B cell (primary cell): ENCODE measurements at regions not wholly inside any gene's neighbourhood (a gene's known extent, or its start where the extent isn't known, plus 50 kb on each side); places are given as distances from the start of the nearest gene placed in this dataset.

Experiments used
- ATAC-seq: fragments of 200-7000 bp; cut with Tn5 transposase; one replicate; pipeline ENCODE4 v1.10.0; 2021; ENCODE audit warnings: low read depth, mild to moderate bottlenecking, moderate number of reproducible peaks, moderate library complexity
- CTCF ChIA-PET: fragments of 350-600 bp; sonication (Branson Sonifier 250); formaldehyde crosslinking; loops from one replicate; lab custom pipeline; 2021; ENCODE audit warnings: antibody characterized with exemption, inconsistent platforms; lab: Charles Lee
- POLR2A ChIA-PET: fragments of 350-600 bp; sonication (Branson Sonifier 250); formaldehyde crosslinking; loops from one replicate; lab custom pipeline; 2021; ENCODE audit warnings: antibody characterized with exemption; lab: Charles Lee
- DNase-seq: peaks from one replicate; pipeline ENCODE4 v3.0.0; 2013
- H2AFZ ChIP-seq: 2 replicates; pipeline ENCODE4 v1.6.1; 2012; ENCODE audit warnings: mild to moderate bottlenecking, low read depth, low read length; ENCODE audit not compliant: insufficient read depth, poor library complexity, severe bottlenecking
- H3K27ac ChIP-seq, 2 donors: 1 replicate in 1 of 2; 2 replicates in 1 of 2; pipeline ENCODE4 v1.5.1; 2012 to 2013; ENCODE audit warnings: low read length in 2 of 2, mild to moderate bottlenecking in 2 of 2, moderate library complexity in 1 of 2
- H3K27me3 ChIP-seq, 4 experiments: fragments of 200-600 bp in 1 of 4; sonication (generic) in 1 of 4; replicated peaks in 1 of 4; 1 replicate in 2 of 4; 2 replicates in 2 of 4; pipeline versions ENCODE4 v1.6.1 to v1.7.0; 2013 to 2016; ENCODE audit warnings: low read length in 3 of 4, mild to moderate bottlenecking in 2 of 4, mixed read lengths in 1 of 4, moderate library complexity in 1 of 4; ENCODE audit not compliant: insufficient read depth in 4 of 4, control insufficient read depth in 3 of 4; ENCODE audit errors: control extremely low read depth in 1 of 4
- H3K36me3 ChIP-seq, 2 experiments: replicated peaks in 1 of 2; 1 replicate in 1 of 2; 2 replicates in 1 of 2; pipeline versions ENCODE4 v1.6.1 to v1.7.1; 2013; ENCODE audit warnings: low read length in 1 of 2; ENCODE audit not compliant: insufficient read depth in 2 of 2, control insufficient read depth in 1 of 2; ENCODE audit errors: control extremely low read depth in 1 of 2, extremely low read depth in 1 of 2
- H3K4me1 ChIP-seq, 2 donors: fragments of 200-600 bp in 1 of 2; sonication (generic) in 1 of 2; 1 replicate in 1 of 2; 2 replicates in 1 of 2; pipeline versions ENCODE4 v1.5.1 to v1.6.1; 2013 to 2017; ENCODE audit warnings: low read length in 2 of 2; ENCODE audit not compliant: control insufficient read depth in 2 of 2, insufficient read depth in 2 of 2
- H3K4me2 ChIP-seq: replicated peaks from 2 replicates; pipeline ENCODE3; 2012; ENCODE audit warnings: mild to moderate bottlenecking, low read depth, low read length; ENCODE audit not compliant: poor library complexity, severe bottlenecking
- H3K4me3 ChIP-seq, 5 experiments: fragments of 200-600 bp in 1 of 5; sonication (generic) in 1 of 5; 1 replicate in 3 of 5; 2 replicates in 2 of 5; pipeline versions ENCODE4 v1.5.1 to v1.7.0; 2011 to 2016; ENCODE audit warnings: low read length in 4 of 5, mild to moderate bottlenecking in 4 of 5, low read depth in 2 of 5, control low read depth in 1 of 5, moderate library complexity in 1 of 5; ENCODE audit not compliant: insufficient read depth in 1 of 5; ENCODE audit errors: control extremely low read depth in 1 of 5, extremely low read depth in 1 of 5
- H3K79me2 ChIP-seq: fragments of 200-600 bp; sonication (generic); one replicate; pipeline ENCODE4 v1.6.0; 2016; ENCODE audit warnings: low read length; ENCODE audit not compliant: control insufficient read depth, insufficient read depth
- H3K9ac ChIP-seq: fragments of 200-600 bp; sonication (generic); 2 replicates; pipeline ENCODE4 v1.6.1; 2017; ENCODE audit warnings: mild to moderate bottlenecking, low read length, moderate library complexity
- H3K9me3 ChIP-seq, 3 donors: one replicate each; pipeline versions ENCODE4 v1.6.1 to v1.7.1; 2013; ENCODE audit warnings: low read length in 2 of 3; ENCODE audit not compliant: control insufficient read depth in 2 of 3, insufficient read depth in 1 of 3; ENCODE audit errors: control extremely low read depth in 1 of 3
- H4K20me1 ChIP-seq: 2 replicates; pipeline ENCODE4 v1.6.0; 2012; ENCODE audit warnings: mild to moderate bottlenecking, low read length; ENCODE audit not compliant: insufficient read depth, control insufficient read depth, poor library complexity, severe bottlenecking
- H3K27ac Mint-ChIP-seq: one replicate; pipeline ENCODE4 v1.8.0; 2021; ENCODE audit warnings: mixed read lengths
- H3K27me3 Mint-ChIP-seq: one replicate; pipeline ENCODE4 v1.8.0; 2021; ENCODE audit warnings: mixed read lengths
- H3K4me1 Mint-ChIP-seq: one replicate; pipeline ENCODE4 v1.8.0; 2021; ENCODE audit warnings: mixed read lengths
- H3K4me3 Mint-ChIP-seq: one replicate; pipeline ENCODE4 v1.8.0; 2021; ENCODE audit warnings: mixed read lengths
- H3K9me3 Mint-ChIP-seq: one replicate; pipeline ENCODE4 v1.8.0; 2022; ENCODE audit warnings: mixed read lengths; ENCODE audit not compliant: insufficient read depth
- EZH2 ChIP-seq: IDR thresholded peaks from 2 replicates; pipeline ENCODE4 v1.6.1; 2012; ENCODE audit warnings: borderline replicate concordance, low read depth, mild to moderate bottlenecking, moderate library complexity, low read length; ENCODE audit not compliant: insufficient read depth, poor library complexity, severe bottlenecking
- WGBS: methylation state at CpG from one replicate; pipeline ENCODE4 v1.1.5; 2013; ENCODE audit warnings: missing lambda C conversion rate; ENCODE audit not compliant: insufficient coverage; 5-methylcytosine and 5-hydroxymethylcytosine counted together
- intact Hi-C: fragments of 100-400 bp; cut with micrococcal nuclease; formaldehyde crosslinking; loops from one replicate; pipeline ENCODE4 v1.10.0; 2022
- TF ChIP-seq, protein P1 (sequence below): fragments of 200-600 bp; IDR thresholded peaks from one replicate; pipeline ENCODE4 v1.8.0; 2022; ENCODE audit warnings: antibody characterized with exemption, mild to moderate bottlenecking

DNA sequence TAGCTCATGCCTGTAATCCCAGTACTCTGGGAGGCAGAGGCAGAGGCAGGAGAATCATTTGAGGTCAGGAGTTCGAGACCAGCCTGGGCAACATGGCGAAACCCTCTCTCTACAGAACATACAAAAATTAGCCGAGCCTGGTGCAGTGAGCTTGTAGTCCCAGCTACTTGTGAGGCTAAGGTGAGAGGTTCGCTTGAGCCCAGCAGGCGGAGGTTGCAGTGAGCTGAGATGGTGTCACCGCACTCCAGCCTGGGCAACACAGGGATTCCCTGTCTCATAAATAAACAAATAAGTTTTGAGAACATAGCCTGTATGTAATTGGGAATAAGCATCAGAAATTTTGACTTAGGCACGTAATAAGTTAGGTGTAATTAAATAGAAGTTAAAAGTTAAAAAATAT is 971.7 kb upstream of the COX7C start:
- ChIA-PET POLR2A (no interaction called here), CTCF (no interaction called here)
- no peak for ATAC-seq
- no peaks in the 10 kb centered on the region for H3K79me2 ChIP-seq
- no peak overlapping the region for H3K27ac Mint-ChIP-seq
- no CpG with 5 or more reads among the region's 7 CpGs for WGBS
- no peak overlapping the region for H3K27ac ChIP-seq
- no peaks in the 10 kb centered on the region for H3K27me3 Mint-ChIP-seq
- H3K4me3 ChIP-seq: no peak overlapping the region
- H4K20me1 ChIP-seq: no peaks in the 10 kb centered on the region
- H3K9ac ChIP-seq: no peak overlapping the region
- DNase-seq: no peak
- H3K4me1 ChIP-seq: no peaks in the 10 kb centered on the region
- no peaks in the 10 kb centered on the region for H3K36me3 ChIP-seq
- peaks cover 0 to 5% (median 0%) of the 10 kb centered on the region in 3 donors for H3K9me3 ChIP-seq
- intact Hi-C loops: no loop called here
- no peak overlapping the region for H3K4me3 Mint-ChIP-seq
- H3K4me2 ChIP-seq: no peak overlapping the region
- H2AFZ ChIP-seq: no peak overlapping the region
- H3K9me3 Mint-ChIP-seq: peaks cover 1% of the 10 kb centered on the region
- no peaks in the 10 kb centered on the region for H3K4me1 Mint-ChIP-seq
- H3K27me3 ChIP-seq: no peaks in the 10 kb centered on the region
- TF ChIP-seq, protein P1, sequence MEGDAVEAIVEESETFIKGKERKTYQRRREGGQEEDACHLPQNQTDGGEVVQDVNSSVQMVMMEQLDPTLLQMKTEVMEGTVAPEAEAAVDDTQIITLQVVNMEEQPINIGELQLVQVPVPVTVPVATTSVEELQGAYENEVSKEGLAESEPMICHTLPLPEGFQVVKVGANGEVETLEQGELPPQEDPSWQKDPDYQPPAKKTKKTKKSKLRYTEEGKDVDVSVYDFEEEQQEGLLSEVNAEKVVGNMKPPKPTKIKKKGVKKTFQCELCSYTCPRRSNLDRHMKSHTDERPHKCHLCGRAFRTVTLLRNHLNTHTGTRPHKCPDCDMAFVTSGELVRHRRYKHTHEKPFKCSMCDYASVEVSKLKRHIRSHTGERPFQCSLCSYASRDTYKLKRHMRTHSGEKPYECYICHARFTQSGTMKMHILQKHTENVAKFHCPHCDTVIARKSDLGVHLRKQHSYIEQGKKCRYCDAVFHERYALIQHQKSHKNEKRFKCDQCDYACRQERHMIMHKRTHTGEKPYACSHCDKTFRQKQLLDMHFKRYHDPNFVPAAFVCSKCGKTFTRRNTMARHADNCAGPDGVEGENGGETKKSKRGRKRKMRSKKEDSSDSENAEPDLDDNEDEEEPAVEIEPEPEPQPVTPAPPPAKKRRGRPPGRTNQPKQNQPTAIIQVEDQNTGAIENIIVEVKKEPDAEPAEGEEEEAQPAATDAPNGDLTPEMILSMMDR: no peak
- no peak for TF ChIP-seq EZH2

DNA sequence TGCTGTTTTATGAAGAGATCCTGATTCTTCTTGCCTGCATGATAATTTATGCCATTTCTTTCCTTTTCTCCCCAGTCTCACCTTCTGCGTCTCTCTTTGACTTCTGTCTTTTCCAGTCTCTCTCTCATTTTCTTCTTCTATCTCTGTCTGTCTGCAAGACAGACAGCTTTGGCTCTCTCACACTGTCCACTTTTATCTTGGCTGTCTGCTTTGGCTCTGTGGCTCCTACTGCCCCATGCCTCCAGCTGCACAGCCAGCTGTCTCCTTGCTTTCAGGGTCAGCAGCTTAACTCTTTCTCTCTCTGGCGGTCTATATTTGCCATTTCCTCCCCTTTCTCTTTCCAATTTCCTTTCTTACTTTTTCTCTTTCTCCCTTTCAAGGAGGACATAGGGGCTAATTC is 971.1 kb upstream of the COX7C start:
- no peaks in the 10 kb centered on the region for H3K4me1 Mint-ChIP-seq
- no peaks in the 10 kb centered on the region for H3K27me3 Mint-ChIP-seq
- H3K4me3 Mint-ChIP-seq: no peak overlapping the region
- Histone ChIP-seq H3K27ac (no peak overlapping the region), H3K4me1 (no peaks in the 10 kb centered on the region), H2AFZ (no peak overlapping the region), H3K79me2 (no peaks in the 10 kb centered on the region), H4K20me1 (no peaks in the 10 kb centered on the region), H3K9ac (no peak overlapping the region), H3K27me3 (no peaks in the 10 kb centered on the region), H3K4me3 (no peak overlapping the region), H3K4me2 (no peak overlapping the region), H3K9me3 (peaks cover 0 to 5% (median 0%) of the 10 kb centered on the region in 3 donors), H3K36me3 (no peaks in the 10 kb centered on the region)
- WGBS: 90% methylated on average over 2 of the region's 2 CpGs
- TF ChIP-seq, protein P1: no peak
- TF ChIP-seq EZH2: no peak
- intact Hi-C loops: no loop called here
- DNase-seq (no peak), ATAC-seq (no peak)
- ChIA-PET CTCF (no interaction called here), POLR2A (no interaction called here)
- H3K27ac Mint-ChIP-seq: no peak overlapping the region
- H3K9me3 Mint-ChIP-seq: peaks cover 1% of the 10 kb centered on the region
